ENCODE measurements at regions not wholly inside any gene's neighbourhood (a gene's known extent, or its start where the extent isn't known, plus 50 kb on each side); places are given as distances from the start of the nearest gene placed in this dataset.
"Not testable (repeated sequence)": the region's sequence is repeated elsewhere in the genome, so short reads cannot be mapped to it uniquely, and the experiment has no call there.

DNA sequence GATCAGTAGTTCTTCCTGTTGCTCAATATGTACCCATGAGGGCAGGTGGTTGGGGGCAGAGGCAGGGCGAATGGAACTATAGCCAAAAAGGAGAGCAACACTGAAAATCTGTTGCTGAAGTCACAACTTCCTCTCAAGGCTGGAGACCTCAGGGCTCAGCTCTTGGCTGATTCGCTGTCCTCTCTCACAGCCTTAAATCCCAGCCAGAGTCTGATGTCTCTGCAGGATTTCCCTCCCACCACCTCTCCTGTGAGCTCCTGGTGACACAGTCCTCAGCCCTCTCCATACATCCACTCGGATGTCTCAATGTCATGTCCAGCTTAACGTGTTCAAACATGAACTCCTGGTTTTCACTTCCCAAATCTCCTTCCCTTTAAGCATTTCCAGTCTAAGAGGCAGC is 218.7 kb upstream of the FAM240B start:
- not testable (repeated sequence) for DNase-seq (ENCODE audit: low read depth); H3K4me1 ChIP-seq (ENCODE audit: control insufficient read depth, insufficient read depth, low read length); H3K36me3 ChIP-seq (ENCODE audit: control insufficient read depth, insufficient read depth, low read length, severe bottlenecking); H3K27me3 ChIP-seq (replicated peaks; ENCODE audit: control insufficient read depth, insufficient read depth, low read length); H3K9ac ChIP-seq (ENCODE audit: low read length); H3K4me3 ChIP-seq (ENCODE audit: low read length); H3K9me3 ChIP-seq (ENCODE audit: control insufficient read depth, low read length)

GRCh38 chr9:38927970-38928369 is 208.0 kb upstream of the FAM240B start:
- not testable (repeated sequence) for H3K36me3 ChIP-seq (ENCODE audit: control insufficient read depth, insufficient read depth, low read length, severe bottlenecking); H3K27me3 ChIP-seq (replicated peaks; ENCODE audit: control insufficient read depth, insufficient read depth, low read length); H3K4me1 ChIP-seq (ENCODE audit: control insufficient read depth, insufficient read depth, low read length); H3K9me3 ChIP-seq (ENCODE audit: control insufficient read depth, low read length); H3K9ac ChIP-seq (ENCODE audit: low read length); DNase-seq (ENCODE audit: low read depth); H3K4me3 ChIP-seq (ENCODE audit: low read length)

DNA sequence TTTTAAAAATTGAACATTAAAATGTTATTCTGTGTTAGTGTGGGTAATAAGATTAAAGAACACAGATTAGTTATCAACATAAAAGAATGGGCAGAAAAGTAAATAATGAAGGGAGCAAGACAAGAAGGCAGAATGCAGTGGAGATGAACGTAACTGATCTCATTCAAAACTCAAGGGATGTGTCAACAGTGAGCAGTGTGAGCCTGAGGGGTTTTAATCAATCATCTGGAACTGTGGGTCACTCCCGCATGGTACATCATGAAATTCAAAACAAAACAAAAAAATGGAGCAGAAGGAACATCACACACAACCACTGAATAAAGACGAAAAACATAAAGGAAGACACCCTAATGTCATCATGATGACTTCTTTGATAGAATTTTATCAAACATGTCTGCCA is 206.6 kb upstream of the FAM240B start:
- not testable (repeated sequence) for H3K36me3 ChIP-seq (ENCODE audit: control insufficient read depth, insufficient read depth, low read length, severe bottlenecking); H3K9me3 ChIP-seq (ENCODE audit: control insufficient read depth, low read length); H3K27me3 ChIP-seq (replicated peaks; ENCODE audit: control insufficient read depth, insufficient read depth, low read length); H3K4me3 ChIP-seq (ENCODE audit: low read length); H3K9ac ChIP-seq (ENCODE audit: low read length); DNase-seq (ENCODE audit: low read depth); H3K4me1 ChIP-seq (ENCODE audit: control insufficient read depth, insufficient read depth, low read length)

- H3K9ac ChIP-seq (ENCODE audit: low read length); H3K9me3 ChIP-seq (ENCODE audit: control insufficient read depth, low read length); H3K4me1 ChIP-seq (ENCODE audit: control insufficient read depth, insufficient read depth, low read length); H3K36me3 ChIP-seq (ENCODE audit: control insufficient read depth, insufficient read depth, low read length, severe bottlenecking); H3K4me3 ChIP-seq (ENCODE audit: low read length); H3K27me3 ChIP-seq (replicated peaks; ENCODE audit: control insufficient read depth, insufficient read depth, low read length); DNase-seq (ENCODE audit: low read depth): not testable (repeated sequence)
These were observed 201.3 kb upstream of the FAM240B start for GRCh38 chr9:38921253-38921652.

DNA sequence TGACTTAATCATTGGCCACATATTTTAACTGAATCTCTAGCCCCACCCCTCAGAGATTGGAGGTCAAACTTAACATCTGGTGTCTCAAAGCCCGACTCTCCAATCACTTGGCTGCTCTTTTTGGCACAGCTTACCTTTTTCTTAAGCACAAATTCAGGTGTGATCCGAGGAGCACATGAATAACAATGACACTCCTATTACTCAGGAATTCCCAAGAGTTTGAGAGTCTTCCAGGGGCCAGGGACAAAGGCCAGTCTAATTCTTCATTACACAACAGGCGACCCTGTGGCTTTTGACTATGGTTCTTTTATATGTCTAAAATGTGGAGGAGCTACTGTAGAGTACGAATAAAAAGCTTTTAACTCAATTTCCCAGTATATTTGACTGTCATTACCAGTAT is 190.7 kb upstream of the FAM240B start:
- not testable (repeated sequence) for H3K9ac ChIP-seq (ENCODE audit: low read length); H3K27me3 ChIP-seq (replicated peaks; ENCODE audit: control insufficient read depth, insufficient read depth, low read length); H3K4me3 ChIP-seq (ENCODE audit: low read length); DNase-seq (ENCODE audit: low read depth); H3K4me1 ChIP-seq (ENCODE audit: control insufficient read depth, insufficient read depth, low read length); H3K9me3 ChIP-seq (ENCODE audit: control insufficient read depth, low read length); H3K36me3 ChIP-seq (ENCODE audit: control insufficient read depth, insufficient read depth, low read length, severe bottlenecking)

DNA sequence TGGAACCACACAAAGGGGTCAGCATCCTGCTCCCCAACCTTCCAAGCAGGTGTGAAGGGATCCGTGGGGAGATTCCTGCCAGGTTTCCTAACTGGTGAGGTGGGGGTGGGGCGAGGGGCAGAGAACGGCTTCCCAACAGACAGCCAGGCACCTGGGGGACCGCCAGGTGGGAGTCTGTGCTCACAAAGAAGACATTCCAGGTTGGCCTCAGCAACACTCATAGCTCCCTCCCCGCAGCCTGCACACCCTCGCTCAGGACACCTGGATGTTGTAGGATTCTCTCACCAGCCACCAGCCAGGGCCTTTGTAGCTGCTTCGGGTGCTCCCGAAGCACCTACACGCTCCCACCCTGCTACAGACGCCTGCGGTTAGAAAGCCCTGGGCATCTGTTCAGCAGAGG is 184.8 kb upstream of the FAM240B start:
- not testable (repeated sequence) for H3K27me3 ChIP-seq (replicated peaks; ENCODE audit: control insufficient read depth, insufficient read depth, low read length); H3K4me1 ChIP-seq (ENCODE audit: control insufficient read depth, insufficient read depth, low read length); H3K9ac ChIP-seq (ENCODE audit: low read length)

GRCh38 chr9:38901534-38902177 is 181.7 kb upstream of the FAM240B start:
- H3K9me3 ChIP-seq (ENCODE audit: control insufficient read depth, low read length); H3K9ac ChIP-seq (ENCODE audit: low read length); H3K4me1 ChIP-seq (ENCODE audit: control insufficient read depth, insufficient read depth, low read length); H3K4me3 ChIP-seq (ENCODE audit: low read length); H3K36me3 ChIP-seq (ENCODE audit: control insufficient read depth, insufficient read depth, low read length, severe bottlenecking); DNase-seq (ENCODE audit: low read depth); H3K27me3 ChIP-seq (replicated peaks; ENCODE audit: control insufficient read depth, insufficient read depth, low read length): not testable (repeated sequence)

More for the DNA sequence above, 184.8 kb upstream of the FAM240B start:
- H3K36me3 ChIP-seq (ENCODE audit: control insufficient read depth, insufficient read depth, low read length, severe bottlenecking); DNase-seq (ENCODE audit: low read depth); H3K4me3 ChIP-seq (ENCODE audit: low read length); H3K9me3 ChIP-seq (ENCODE audit: control insufficient read depth, low read length): not testable (repeated sequence)

- DNase-seq (ENCODE audit: low read depth); H3K27me3 ChIP-seq (replicated peaks; ENCODE audit: control insufficient read depth, insufficient read depth, low read length); H3K4me3 ChIP-seq (ENCODE audit: low read length); H3K9me3 ChIP-seq (ENCODE audit: control insufficient read depth, low read length); H3K9ac ChIP-seq (ENCODE audit: low read length); H3K36me3 ChIP-seq (ENCODE audit: control insufficient read depth, insufficient read depth, low read length, severe bottlenecking); H3K4me1 ChIP-seq (ENCODE audit: control insufficient read depth, insufficient read depth, low read length): not testable (repeated sequence)
These were observed 176.5 kb upstream of the FAM240B start for GRCh38 chr9:38896404-38896803.

GRCh38 chr9:38895227-38895626 is 175.3 kb upstream of the FAM240B start:
- not testable (repeated sequence) for H3K4me1 ChIP-seq (ENCODE audit: control insufficient read depth, insufficient read depth, low read length); H3K27me3 ChIP-seq (replicated peaks; ENCODE audit: control insufficient read depth, insufficient read depth, low read length); H3K36me3 ChIP-seq (ENCODE audit: control insufficient read depth, insufficient read depth, low read length, severe bottlenecking); H3K4me3 ChIP-seq (ENCODE audit: low read length); H3K9me3 ChIP-seq (ENCODE audit: control insufficient read depth, low read length); H3K9ac ChIP-seq (ENCODE audit: low read length); DNase-seq (ENCODE audit: low read depth)

DNA sequence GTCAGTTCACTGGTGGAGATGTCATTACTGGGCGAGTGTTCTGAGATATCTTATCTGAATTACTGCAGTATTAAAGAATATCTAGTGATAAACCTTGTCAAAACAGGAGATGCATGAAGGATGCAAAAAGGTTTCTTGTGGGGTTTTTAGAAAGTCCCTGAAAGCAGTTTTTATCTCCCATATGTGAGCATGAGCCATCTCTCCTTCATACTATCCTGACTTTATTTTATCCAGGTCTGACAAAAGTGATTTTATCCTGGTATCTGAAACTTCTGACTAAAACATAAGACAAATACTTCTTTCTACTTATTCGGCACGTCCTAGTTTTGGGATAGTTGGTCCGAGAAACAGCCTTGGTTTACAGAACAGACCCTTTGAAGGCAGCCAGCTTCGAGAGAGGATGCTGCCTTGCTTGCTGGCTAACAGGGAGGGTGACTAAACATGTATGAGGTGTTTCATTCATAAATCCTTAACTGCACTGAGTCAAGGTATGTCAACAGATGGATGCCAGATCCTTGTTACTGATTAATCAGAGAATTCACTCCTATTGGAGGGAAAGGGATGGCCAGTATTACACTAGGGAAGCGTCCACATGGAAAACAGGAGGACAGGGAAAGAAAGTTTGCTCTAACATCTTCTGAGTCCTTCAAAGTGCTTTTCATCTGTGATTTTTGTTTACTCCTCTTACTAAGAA is 172.8 kb upstream of the FAM240B start:
- DNase-seq (ENCODE audit: low read depth); H3K9ac ChIP-seq (ENCODE audit: low read length); H3K4me3 ChIP-seq (ENCODE audit: low read length); H3K9me3 ChIP-seq (ENCODE audit: control insufficient read depth, low read length); H3K27me3 ChIP-seq (replicated peaks; ENCODE audit: control insufficient read depth, insufficient read depth, low read length); H3K4me1 ChIP-seq (ENCODE audit: control insufficient read depth, insufficient read depth, low read length); H3K36me3 ChIP-seq (ENCODE audit: control insufficient read depth, insufficient read depth, low read length, severe bottlenecking): not testable (repeated sequence)

DNA sequence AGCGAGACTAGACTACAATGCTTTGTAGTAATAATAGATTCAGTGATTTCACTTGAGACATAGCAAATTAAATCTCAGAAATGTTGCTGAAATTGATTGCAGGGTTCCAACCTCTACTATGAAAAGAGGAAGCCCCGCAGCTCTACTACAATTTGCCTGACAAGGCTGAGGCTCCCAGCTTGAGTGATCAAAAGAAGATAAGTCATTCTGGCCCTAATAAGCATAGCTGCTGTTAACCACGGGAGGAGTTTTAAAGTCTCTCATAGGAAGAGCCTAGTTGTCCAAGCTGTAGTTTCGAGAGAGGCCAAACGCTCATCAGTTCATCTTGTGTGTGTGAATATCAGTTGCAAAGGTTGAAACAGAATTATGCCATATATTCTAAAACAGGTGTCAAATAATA is 166.1 kb upstream of the FAM240B start:
- not testable (repeated sequence) for DNase-seq (ENCODE audit: low read depth); H3K36me3 ChIP-seq (ENCODE audit: control insufficient read depth, insufficient read depth, low read length, severe bottlenecking); H3K4me1 ChIP-seq (ENCODE audit: control insufficient read depth, insufficient read depth, low read length); H3K27me3 ChIP-seq (replicated peaks; ENCODE audit: control insufficient read depth, insufficient read depth, low read length); H3K9me3 ChIP-seq (ENCODE audit: control insufficient read depth, low read length); H3K9ac ChIP-seq (ENCODE audit: low read length); H3K4me3 ChIP-seq (ENCODE audit: low read length)

DNA sequence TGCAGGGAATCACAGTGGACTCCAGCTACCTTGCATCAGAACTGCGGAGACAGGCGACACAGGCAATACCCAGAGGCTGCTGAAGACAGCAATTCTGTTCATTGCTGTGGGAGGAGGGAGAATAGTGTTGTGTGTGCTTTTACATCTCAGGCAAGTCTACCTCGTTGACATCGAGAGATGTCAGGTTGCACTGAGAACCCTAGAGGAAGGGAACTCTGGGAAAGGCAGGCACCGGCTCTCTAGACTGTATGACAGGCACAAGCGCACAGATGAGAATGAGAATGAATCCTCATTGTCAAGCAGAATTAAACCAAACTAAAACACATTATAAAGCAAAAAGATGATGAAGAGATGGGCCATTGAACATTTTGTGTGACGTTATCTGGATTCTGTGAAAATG is 155.7 kb upstream of the FAM240B start:
- DNase-seq (ENCODE audit: low read depth); H3K4me1 ChIP-seq (ENCODE audit: control insufficient read depth, insufficient read depth, low read length); H3K9ac ChIP-seq (ENCODE audit: low read length); H3K4me3 ChIP-seq (ENCODE audit: low read length); H3K27me3 ChIP-seq (replicated peaks; ENCODE audit: control insufficient read depth, insufficient read depth, low read length); H3K9me3 ChIP-seq (ENCODE audit: control insufficient read depth, low read length); H3K36me3 ChIP-seq (ENCODE audit: control insufficient read depth, insufficient read depth, low read length, severe bottlenecking): not testable (repeated sequence)

All from adipocyte (in vitro differentiated cells).